Tibial nerve (tissue), 4 donors: ENCODE measurements at regions not wholly inside any gene's neighbourhood (a gene's known extent, or its start where the extent isn't known, plus 50 kb on each side); places are given as distances from the start of the nearest gene placed in this dataset.

Experiments used
- EP300 ChIP-seq, 2 donors: sonication (generic); formaldehyde crosslinking; IDR thresholded peaks; one replicate each; pipeline ENCODE4 v1.6.1; 2017; ENCODE audit warnings: antibody characterized with exemption in 2 of 2, mild to moderate bottlenecking in 1 of 2
- POLR2A ChIP-seq, 2 donors: fragments of 450-650 bp; IDR thresholded peaks; one replicate each; pipeline ENCODE4 v1.6.1; 2017; ENCODE audit warnings: antibody characterized with exemption in 2 of 2, mild to moderate bottlenecking in 2 of 2, moderate library complexity in 2 of 2
- TF ChIP-seq, protein P1 (sequence below), 5 experiments: fragments of 200-600 bp in 3 of 5; fragments of 450-650 bp in 2 of 5; sonication (generic) in 3 of 5; IDR thresholded peaks; one replicate each; pipeline ENCODE4 v1.5.1; 2016 to 2019; ENCODE audit warnings: antibody characterized with exemption in 5 of 5, mild to moderate bottlenecking in 3 of 5, moderate library complexity in 2 of 5

DNA sequence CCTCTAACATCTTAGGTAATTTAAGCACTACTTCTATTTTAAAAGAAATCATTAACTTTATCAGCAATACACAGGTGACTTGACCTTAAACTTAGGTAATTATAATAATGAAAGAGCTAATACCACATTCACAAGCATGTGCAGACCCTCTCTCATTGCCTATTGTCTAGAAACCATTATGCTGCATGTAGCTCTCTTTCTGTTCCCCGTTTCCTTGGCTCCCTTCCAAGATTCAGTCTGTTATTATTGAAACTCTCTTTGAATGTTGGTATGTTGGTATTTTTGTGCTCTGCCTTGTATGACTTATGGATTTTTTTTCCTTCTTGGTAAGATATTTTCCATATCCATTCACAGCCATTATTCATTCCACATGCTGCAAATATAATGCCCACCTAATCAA is 201.2 kb downstream of the CDCA7 start:
- TF ChIP-seq, protein P1, sequence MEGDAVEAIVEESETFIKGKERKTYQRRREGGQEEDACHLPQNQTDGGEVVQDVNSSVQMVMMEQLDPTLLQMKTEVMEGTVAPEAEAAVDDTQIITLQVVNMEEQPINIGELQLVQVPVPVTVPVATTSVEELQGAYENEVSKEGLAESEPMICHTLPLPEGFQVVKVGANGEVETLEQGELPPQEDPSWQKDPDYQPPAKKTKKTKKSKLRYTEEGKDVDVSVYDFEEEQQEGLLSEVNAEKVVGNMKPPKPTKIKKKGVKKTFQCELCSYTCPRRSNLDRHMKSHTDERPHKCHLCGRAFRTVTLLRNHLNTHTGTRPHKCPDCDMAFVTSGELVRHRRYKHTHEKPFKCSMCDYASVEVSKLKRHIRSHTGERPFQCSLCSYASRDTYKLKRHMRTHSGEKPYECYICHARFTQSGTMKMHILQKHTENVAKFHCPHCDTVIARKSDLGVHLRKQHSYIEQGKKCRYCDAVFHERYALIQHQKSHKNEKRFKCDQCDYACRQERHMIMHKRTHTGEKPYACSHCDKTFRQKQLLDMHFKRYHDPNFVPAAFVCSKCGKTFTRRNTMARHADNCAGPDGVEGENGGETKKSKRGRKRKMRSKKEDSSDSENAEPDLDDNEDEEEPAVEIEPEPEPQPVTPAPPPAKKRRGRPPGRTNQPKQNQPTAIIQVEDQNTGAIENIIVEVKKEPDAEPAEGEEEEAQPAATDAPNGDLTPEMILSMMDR (IDR thresholded peaks at IDR 0.05) = no peak
- TF ChIP-seq POLR2A (IDR thresholded peaks at IDR 0.05) (no peak), EP300 (IDR thresholded peaks at IDR 0.05) (no peak)
